ENCODE measurements at regions not wholly inside any gene's neighbourhood (a gene's known extent, or its start where the extent isn't known, plus 50 kb on each side); places are given as distances from the start of the nearest gene placed in this dataset.

DNA sequence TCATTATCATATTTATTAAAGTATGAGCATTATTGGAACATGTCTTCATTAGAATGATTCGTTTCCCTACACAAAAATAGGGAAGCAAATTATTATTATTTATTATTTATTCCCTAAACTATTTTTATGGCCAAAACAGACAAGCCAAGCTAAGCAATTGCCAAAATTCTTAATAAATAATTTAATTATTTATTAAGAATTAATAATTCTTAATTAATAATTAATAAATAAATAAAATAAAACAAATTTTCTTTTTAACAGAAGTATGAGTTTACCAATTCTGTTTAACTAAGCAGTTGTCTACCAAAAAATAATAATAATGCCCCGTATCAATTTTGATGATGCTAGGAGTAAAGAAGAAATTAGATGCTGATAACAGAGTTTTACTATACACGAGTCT, 1080.8 kb upstream of the AGA start (continued):
- no peak for TF ChIP-seq ZNF24 (IDR thresholded peaks at IDR 0.05)

DNA sequence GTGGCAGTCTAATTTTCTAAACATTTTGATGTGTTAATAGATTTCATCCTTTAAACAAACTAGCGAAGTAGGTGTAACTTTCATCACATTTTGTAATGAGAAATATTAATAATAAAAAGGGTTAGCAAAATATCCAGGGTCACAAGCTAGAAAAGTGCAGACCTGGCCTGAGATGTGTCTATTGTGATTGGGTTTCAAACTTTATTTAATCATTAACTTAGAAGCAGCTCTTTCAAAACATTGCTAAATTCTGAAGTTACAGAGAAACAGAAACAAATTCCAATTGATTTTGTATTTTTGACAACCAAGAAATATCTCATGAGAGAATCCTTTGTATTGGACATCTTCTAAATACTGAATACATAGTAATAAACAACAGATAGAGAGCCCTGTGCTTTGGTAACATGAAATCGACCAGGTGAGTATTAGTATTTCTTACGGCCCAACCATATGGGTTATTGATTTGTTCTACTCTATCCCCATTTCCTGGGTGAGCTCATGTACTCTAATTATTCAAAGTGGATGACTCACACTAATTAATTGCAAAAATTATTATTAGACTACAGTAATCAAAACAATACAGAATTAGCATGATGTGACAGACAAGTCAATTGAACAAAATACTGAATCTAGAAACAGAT, 1093.8 kb upstream of the AGA start:
- WGBS (ENCODE audit: insufficient coverage, insufficient replicate concordance, low lambda C conversion rate, missing lambda C conversion rate), result 34% methylated on average over 3 of the region's 3 CpGs
- Histone ChIP-seq H3K4me3 (no peak overlapping the region), H3K4me2 (ENCODE audit: control insufficient read depth, insufficient read depth) (no peak overlapping the region), H3K27ac (ENCODE audit: control insufficient read depth, insufficient read depth) (no peak overlapping the region), H3K36me3 (ENCODE audit: control insufficient read depth in 2 of 2, insufficient read depth in 2 of 2, low read length in 1 of 2) (no peaks in the 10 kb centered on the region), H4K20me1 (ENCODE audit: control insufficient read depth, insufficient read depth) (no peaks in the 10 kb centered on the region), H2AFZ (ENCODE audit: control insufficient read depth, low read depth, low read length) (no peak overlapping the region), H3K4me1 (ENCODE audit: control insufficient read depth, insufficient read depth, low read length) (no peaks in the 10 kb centered on the region), H3K9ac (ENCODE audit: control insufficient read depth, insufficient read depth, low read length) (no peak overlapping the region), H3K79me2 (ENCODE audit: control insufficient read depth, insufficient read depth, low read length) (no peaks in the 10 kb centered on the region), H3K9me3 (replicated peaks; ENCODE audit: control insufficient read depth, insufficient read depth, low read length) (no peaks in the 10 kb centered on the region), H3K27me3 (replicated peaks in 1 of 2; ENCODE audit: control insufficient read depth in 2 of 2, insufficient read depth in 2 of 2, low read length in 1 of 2) (no peaks in the 10 kb centered on the region)
- DNase-seq (ENCODE audit: low read depth, low spot score) (no peak), FAIRE-seq (no peak), ATAC-seq (no peak)
- intact Hi-C loops (cut with micrococcal nuclease; ENCODE audit: unreplicated experiment), result no loop called here
- no peak for TF ChIP-seq ZNF384 (IDR thresholded peaks at IDR 0.05; ENCODE audit: borderline replicate concordance, low read depth, low read length)
- TF ChIP-seq, protein P1, sequence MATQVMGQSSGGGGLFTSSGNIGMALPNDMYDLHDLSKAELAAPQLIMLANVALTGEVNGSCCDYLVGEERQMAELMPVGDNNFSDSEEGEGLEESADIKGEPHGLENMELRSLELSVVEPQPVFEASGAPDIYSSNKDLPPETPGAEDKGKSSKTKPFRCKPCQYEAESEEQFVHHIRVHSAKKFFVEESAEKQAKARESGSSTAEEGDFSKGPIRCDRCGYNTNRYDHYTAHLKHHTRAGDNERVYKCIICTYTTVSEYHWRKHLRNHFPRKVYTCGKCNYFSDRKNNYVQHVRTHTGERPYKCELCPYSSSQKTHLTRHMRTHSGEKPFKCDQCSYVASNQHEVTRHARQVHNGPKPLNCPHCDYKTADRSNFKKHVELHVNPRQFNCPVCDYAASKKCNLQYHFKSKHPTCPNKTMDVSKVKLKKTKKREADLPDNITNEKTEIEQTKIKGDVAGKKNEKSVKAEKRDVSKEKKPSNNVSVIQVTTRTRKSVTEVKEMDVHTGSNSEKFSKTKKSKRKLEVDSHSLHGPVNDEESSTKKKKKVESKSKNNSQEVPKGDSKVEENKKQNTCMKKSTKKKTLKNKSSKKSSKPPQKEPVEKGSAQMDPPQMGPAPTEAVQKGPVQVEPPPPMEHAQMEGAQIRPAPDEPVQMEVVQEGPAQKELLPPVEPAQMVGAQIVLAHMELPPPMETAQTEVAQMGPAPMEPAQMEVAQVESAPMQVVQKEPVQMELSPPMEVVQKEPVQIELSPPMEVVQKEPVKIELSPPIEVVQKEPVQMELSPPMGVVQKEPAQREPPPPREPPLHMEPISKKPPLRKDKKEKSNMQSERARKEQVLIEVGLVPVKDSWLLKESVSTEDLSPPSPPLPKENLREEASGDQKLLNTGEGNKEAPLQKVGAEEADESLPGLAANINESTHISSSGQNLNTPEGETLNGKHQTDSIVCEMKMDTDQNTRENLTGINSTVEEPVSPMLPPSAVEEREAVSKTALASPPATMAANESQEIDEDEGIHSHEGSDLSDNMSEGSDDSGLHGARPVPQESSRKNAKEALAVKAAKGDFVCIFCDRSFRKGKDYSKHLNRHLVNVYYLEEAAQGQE (IDR thresholded peaks at IDR 0.05; ENCODE audit: low read depth, low read length), result no peak
- TF ChIP-seq TBL1XR1 (IDR thresholded peaks at IDR 0.05; ENCODE audit: low read depth, low read length), result no peak
- TF ChIP-seq, protein P2, sequence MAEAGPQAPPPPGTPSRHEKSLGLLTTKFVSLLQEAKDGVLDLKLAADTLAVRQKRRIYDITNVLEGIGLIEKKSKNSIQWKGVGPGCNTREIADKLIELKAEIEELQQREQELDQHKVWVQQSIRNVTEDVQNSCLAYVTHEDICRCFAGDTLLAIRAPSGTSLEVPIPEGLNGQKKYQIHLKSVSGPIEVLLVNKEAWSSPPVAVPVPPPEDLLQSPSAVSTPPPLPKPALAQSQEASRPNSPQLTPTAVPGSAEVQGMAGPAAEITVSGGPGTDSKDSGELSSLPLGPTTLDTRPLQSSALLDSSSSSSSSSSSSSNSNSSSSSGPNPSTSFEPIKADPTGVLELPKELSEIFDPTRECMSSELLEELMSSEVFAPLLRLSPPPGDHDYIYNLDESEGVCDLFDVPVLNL (IDR thresholded peaks at IDR 0.05; ENCODE audit: low read depth, low read length), result no peak
- TF ChIP-seq TCF12 (IDR thresholded peaks at IDR 0.05; ENCODE audit: low read depth, low read length), result no peak
- no peak for TF ChIP-seq SREBF2 (IDR thresholded peaks at IDR 0.05; ENCODE audit: low read length)
- no peak for TF ChIP-seq MYC (IDR thresholded peaks at IDR 0.05; ENCODE audit: insufficient read depth, insufficient read length, insufficient replicate concordance, low read length, severe bottlenecking)
- TF ChIP-seq IKZF1 (conservative IDR thresholded peaks at IDR 0.05), result no peak
- TF ChIP-seq MTA2 (IDR thresholded peaks at IDR 0.05; ENCODE audit: low read depth), result no peak
- RAD21 ChIA-PET (ENCODE audit: unreplicated experiment), result no interaction called here
- BruUV-seq (replicated peaks), result no TSS peak
- in situ Hi-C loops (cut with MboI), result no loop called here
- SMC1A ChIA-PET (ENCODE audit: uncharacterized antibody, unreplicated experiment), result no interaction called here
- POLR2A ChIA-PET, result no interaction called here
- CTCF ChIA-PET, result no interaction called here

All from GM12878 (cell line).